ENCODE measurements at regions not wholly inside any gene's neighbourhood (a gene's known extent, or its start where the extent isn't known, plus 50 kb on each side); places are given as distances from the start of the nearest gene placed in this dataset.

DNA sequence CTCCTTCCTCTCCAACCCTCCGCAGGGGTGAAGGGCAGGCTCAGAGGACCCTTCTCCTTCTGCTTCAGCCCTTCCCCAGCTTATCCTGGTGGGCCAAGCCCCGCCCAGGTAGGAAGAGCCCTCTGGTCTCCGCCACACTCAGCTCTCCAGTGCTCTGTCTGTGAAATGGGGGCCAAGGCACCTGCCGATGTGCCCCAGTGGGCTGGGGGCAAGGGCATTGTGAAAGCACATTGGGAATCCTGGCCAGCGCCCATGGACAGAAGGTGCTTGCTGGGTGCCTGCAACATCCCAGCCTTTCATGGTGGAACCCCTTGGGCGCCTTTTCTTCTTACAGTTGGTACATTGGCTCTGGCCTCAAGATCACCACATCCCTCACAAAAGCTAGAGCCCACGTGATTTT is 150.8 kb downstream of the INHBB start:
- TF ChIP-seq SIN3A (IDR thresholded peaks at IDR 0.05; ENCODE audit: borderline replicate concordance, insufficient read depth, low read length) = no peak
- no peak for TF ChIP-seq TAF1 (IDR thresholded peaks at IDR 0.05; ENCODE audit: borderline replicate concordance, insufficient read depth, low read length)
- TF ChIP-seq, protein P1, sequence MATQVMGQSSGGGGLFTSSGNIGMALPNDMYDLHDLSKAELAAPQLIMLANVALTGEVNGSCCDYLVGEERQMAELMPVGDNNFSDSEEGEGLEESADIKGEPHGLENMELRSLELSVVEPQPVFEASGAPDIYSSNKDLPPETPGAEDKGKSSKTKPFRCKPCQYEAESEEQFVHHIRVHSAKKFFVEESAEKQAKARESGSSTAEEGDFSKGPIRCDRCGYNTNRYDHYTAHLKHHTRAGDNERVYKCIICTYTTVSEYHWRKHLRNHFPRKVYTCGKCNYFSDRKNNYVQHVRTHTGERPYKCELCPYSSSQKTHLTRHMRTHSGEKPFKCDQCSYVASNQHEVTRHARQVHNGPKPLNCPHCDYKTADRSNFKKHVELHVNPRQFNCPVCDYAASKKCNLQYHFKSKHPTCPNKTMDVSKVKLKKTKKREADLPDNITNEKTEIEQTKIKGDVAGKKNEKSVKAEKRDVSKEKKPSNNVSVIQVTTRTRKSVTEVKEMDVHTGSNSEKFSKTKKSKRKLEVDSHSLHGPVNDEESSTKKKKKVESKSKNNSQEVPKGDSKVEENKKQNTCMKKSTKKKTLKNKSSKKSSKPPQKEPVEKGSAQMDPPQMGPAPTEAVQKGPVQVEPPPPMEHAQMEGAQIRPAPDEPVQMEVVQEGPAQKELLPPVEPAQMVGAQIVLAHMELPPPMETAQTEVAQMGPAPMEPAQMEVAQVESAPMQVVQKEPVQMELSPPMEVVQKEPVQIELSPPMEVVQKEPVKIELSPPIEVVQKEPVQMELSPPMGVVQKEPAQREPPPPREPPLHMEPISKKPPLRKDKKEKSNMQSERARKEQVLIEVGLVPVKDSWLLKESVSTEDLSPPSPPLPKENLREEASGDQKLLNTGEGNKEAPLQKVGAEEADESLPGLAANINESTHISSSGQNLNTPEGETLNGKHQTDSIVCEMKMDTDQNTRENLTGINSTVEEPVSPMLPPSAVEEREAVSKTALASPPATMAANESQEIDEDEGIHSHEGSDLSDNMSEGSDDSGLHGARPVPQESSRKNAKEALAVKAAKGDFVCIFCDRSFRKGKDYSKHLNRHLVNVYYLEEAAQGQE (IDR thresholded peaks at IDR 0.05; ENCODE audit: insufficient read depth in 1 of 2, low read depth in 2 of 2, low read length in 2 of 2) = no peak
- no peak for TF ChIP-seq FOXP2 (optimal IDR thresholded peaks at IDR 0.05; ENCODE audit: borderline replicate concordance, extremely low read depth, extremely low read length, insufficient read depth)
- TF ChIP-seq POLR2AphosphoS5 (IDR thresholded peaks at IDR 0.05; ENCODE audit: low read depth, low read length) = no peak

DNA sequence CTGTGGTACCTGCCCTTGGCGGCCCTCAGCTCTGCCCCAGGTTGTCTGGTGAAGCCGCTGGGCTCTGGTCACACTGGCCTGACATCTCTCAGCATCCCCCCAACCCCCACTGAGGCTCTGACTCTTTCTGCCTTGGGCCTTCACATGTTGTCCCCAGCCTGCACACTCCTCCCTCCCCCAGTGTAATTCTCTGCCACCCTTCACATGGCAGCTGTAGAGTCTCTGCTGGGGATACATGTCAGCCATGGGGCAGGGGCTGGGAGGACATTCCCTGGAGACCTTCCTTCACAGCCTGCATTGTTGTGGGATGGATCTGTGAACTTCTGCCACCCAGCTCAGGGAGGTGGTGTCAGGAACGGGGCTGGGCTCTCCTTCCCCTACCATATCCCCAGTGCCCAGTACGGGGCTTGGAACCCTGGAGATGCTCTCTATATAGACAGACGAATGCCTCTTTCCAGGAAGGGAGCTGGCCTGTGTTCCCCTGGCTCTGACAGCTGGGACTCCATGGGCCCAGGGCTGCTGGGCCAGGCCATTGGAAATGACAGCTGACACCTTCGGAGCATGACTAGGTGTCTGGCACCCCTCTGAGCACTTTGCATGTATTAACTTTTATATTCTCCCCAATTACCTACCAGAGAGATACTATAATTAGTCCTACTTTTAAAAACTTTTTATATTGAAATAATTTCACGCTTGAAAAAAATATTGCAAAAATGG is 151.5 kb downstream of the INHBB start:
- no peak for TF ChIP-seq SIN3A (IDR thresholded peaks at IDR 0.05; ENCODE audit: borderline replicate concordance, insufficient read depth, low read length)
- no peak for TF ChIP-seq POLR2AphosphoS5 (IDR thresholded peaks at IDR 0.05; ENCODE audit: low read depth, low read length)
- TF ChIP-seq FOXP2 (optimal IDR thresholded peaks at IDR 0.05; ENCODE audit: borderline replicate concordance, extremely low read depth, extremely low read length, insufficient read depth) = no peak

DNA sequence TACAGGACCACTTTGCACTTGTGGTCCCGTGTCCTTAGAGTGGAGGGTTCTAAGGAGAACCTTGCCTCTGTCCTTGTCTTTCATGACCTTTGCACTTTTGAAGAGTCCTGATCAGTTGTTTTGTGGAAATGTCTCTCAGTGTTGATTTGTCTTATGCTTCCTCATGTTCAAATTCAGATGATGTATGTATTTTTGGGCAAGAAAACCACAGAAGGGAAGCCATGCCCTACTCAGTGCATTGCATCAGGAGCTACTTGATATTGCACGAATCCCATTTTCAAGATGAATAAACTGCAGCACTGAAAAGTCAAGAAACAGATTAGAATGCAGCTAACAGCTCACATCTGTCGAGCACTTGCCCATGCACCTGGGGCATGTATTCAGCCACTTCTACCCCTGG is 152.2 kb downstream of the INHBB start:
- TF ChIP-seq POLR2AphosphoS5 (IDR thresholded peaks at IDR 0.05; ENCODE audit: low read depth, low read length) (no peak), TAF1 (IDR thresholded peaks at IDR 0.05; ENCODE audit: borderline replicate concordance, insufficient read depth, low read length) (no peak)
- TF ChIP-seq, protein P1 (IDR thresholded peaks at IDR 0.05; ENCODE audit: insufficient read depth in 1 of 2, low read depth in 2 of 2, low read length in 2 of 2) = no peak

DNA sequence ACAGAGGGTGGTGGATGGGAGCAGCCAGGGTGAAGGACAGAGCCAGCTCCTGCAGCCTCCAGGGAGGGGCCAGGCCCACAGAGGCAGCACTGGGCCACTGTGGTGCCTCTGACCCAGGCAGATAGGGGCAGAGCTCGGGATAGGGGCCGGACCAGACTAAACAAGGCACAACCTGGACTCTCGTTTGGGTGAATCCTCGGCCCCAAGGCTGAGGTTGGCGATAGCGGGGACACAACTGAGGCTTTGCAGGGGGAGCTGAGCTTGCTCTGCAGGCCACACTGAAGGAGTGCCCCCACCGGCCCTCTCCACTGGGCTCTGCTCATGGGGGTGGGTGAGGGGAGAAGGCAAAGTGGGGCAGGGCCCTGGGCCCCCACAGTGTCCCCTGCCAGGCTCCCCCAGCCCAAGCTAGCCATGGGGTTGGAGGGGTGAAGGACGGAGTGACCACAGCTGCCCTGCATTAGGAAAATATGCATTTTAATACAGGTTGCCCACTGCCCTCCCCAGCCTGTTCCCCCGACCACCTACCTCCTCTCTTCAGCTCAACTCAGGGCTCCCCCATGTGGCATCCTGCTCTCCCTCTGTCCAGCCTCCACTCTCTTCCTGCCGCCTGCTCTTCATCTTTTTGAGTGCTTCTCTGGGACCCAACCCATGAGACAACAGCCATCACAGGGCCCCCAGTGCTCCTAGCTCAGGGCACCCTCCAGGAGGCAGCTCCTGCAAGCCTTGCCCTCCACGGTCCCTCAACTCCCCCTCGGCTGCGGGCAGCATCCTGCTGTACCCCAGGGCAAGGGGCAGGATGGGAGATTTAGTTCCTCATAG is 152.8 kb downstream of the INHBB start:
- no peak for TF ChIP-seq TAF1 (IDR thresholded peaks at IDR 0.05; ENCODE audit: borderline replicate concordance, insufficient read depth, low read length)
- no peak for TF ChIP-seq SIN3A (IDR thresholded peaks at IDR 0.05; ENCODE audit: borderline replicate concordance, insufficient read depth, low read length)

DNA sequence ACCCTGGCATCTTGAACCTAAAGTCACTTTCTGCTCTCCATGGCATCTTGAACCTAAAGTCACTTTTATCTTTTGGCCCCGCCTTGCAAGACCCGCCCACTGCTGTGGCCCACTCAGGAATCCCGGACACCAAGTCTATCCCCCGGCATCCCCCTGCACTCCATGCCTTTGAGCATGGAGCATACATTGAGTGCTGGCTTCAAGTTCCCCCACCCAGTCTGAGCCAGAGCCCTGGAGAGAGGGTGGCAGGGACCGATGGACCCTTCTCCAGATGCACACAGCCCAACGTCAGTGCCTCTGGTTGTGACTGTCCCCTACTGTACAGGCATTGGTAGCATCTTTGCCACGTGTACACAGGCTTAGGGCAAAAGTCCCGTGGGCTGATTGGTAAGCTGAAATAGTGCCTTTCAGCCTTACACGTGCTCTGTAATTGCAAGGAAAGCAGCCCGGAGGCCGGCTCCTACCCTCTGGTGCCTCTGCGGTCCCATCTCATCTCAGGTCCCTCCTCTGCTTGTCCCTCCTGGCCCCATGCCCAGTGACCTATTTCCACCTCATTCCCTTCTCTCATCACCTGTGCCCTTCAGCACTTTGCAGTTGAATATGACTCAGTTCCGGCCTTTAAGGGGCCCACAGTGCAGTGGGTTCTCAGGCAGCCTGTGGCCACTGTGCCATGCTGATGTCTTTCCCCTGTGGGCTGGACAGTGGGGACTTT is 154.0 kb downstream of the INHBB start:
- TF ChIP-seq, protein P1 (IDR thresholded peaks at IDR 0.05; ENCODE audit: insufficient read depth in 1 of 2, low read depth in 2 of 2, low read length in 2 of 2) = no peak
- TF ChIP-seq POLR2AphosphoS5 (IDR thresholded peaks at IDR 0.05; ENCODE audit: low read depth, low read length) = no peak
- TF ChIP-seq SIN3A (IDR thresholded peaks at IDR 0.05; ENCODE audit: borderline replicate concordance, insufficient read depth, low read length) = no peak
- TF ChIP-seq FOXP2 (optimal IDR thresholded peaks at IDR 0.05; ENCODE audit: borderline replicate concordance, extremely low read depth, extremely low read length, insufficient read depth) = no peak
- no peak for TF ChIP-seq TAF1 (IDR thresholded peaks at IDR 0.05; ENCODE audit: borderline replicate concordance, insufficient read depth, low read length)

Data from PFSK-1 (cell line).